Thyroid gland (tissue), 4 donors: ENCODE measurements at regions not wholly inside any gene's neighbourhood (a gene's known extent, or its start where the extent isn't known, plus 50 kb on each side); places are given as distances from the start of the nearest gene placed in this dataset.
"Not testable (repeated sequence)": the region's sequence is repeated elsewhere in the genome, so short reads cannot be mapped to it uniquely, and the experiment has no call there.

Experiments
- DNase-seq, 2 donors: peaks; one replicate each; pipeline ENCODE4 v3.0.0-alpha.2; 2019
- H3K27ac ChIP-seq, 3 donors: fragments of 200-600 bp; sonication (generic); 1 replicate in 2 of 3; 2 replicates in 1 of 3; pipeline ENCODE4 v1.5.1; 2016 to 2019; ENCODE audit warnings: mild to moderate bottlenecking in 1 of 3, moderate library complexity in 1 of 3
- H3K27me3 ChIP-seq: fragments of 200-600 bp; sonication (generic); one replicate; pipeline ENCODE4 v1.5.1; 2019
- H3K36me3 ChIP-seq, 2 donors: fragments of 200-600 bp; sonication (generic); one replicate each; pipeline ENCODE4 v1.5.1; 2016 to 2019
- H3K4me1 ChIP-seq, 2 donors: fragments of 200-600 bp; sonication (generic); one replicate each; pipeline ENCODE4 v1.5.1; 2017 to 2019
- H3K4me3 ChIP-seq, 3 donors: fragments of 200-600 bp; sonication (generic); replicated peaks in 1 of 3; 1 replicate in 2 of 3; 2 replicates in 1 of 3; pipeline ENCODE4 v1.5.1; 2016; ENCODE audit warnings: mild to moderate bottlenecking in 1 of 3
- H3K9me3 ChIP-seq: fragments of 200-600 bp; sonication (generic); one replicate; pipeline ENCODE4 v1.5.1; 2017
- POLR2A ChIP-seq, 2 donors: fragments of 450-650 bp; IDR thresholded peaks; one replicate each; pipeline ENCODE4 v1.6.1; 2017; ENCODE audit warnings: antibody characterized with exemption in 2 of 2, mild to moderate bottlenecking in 2 of 2, moderate library complexity in 1 of 2
- WGBS, 2 donors: methylation state at CpG; one replicate each; pipeline ENCODE4 v1.1.5; 2017; 5-methylcytosine and 5-hydroxymethylcytosine counted together
- intact Hi-C: fragments of 100-400 bp; cut with DNase I; formaldehyde crosslinking; loops from one replicate; pipeline ENCODE4 v1.15.1; 2023
- TF ChIP-seq, protein P1 (sequence below), 6 experiments: fragments of 200-600 bp in 3 of 6; fragments of 450-650 bp in 3 of 6; sonication (generic) in 3 of 6; IDR thresholded peaks; one replicate each; pipeline ENCODE4 v1.5.1; 2016 to 2019; ENCODE audit warnings: antibody characterized with exemption in 6 of 6, mild to moderate bottlenecking in 2 of 6, inconsistent platforms in 1 of 6, moderate library complexity in 1 of 6

DNA sequence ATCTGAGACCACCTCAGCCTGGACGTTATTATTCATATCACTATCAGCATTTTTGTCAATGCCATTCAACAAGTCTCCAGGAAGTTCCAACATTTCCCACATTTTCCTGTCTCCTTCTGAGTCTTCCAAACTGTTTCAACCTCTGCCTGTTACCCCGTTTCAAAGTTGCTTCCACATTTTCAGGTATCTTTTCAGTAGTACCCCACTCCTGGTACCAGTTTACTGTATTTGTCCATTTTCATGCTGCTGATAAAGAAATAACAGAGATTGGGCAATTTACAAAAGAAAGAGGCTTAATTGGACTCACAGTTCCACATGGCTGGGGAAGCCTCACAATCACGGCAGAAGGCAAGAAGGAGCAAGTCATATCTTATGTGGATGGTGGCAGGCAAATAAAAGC, 565.5 kb downstream of the FRK start:
- Histone ChIP-seq H3K27ac (no peak overlapping the region), H3K27me3 (no peaks in the 10 kb centered on the region), H3K9me3 (no peaks in the 10 kb centered on the region), H3K4me1 (no peaks in the 10 kb centered on the region), H3K36me3 (no peaks in the 10 kb centered on the region), H3K4me3 (no peak overlapping the region)
- intact Hi-C loops, result no loop called here
- DNase-seq, result no peak
- TF ChIP-seq, protein P1, sequence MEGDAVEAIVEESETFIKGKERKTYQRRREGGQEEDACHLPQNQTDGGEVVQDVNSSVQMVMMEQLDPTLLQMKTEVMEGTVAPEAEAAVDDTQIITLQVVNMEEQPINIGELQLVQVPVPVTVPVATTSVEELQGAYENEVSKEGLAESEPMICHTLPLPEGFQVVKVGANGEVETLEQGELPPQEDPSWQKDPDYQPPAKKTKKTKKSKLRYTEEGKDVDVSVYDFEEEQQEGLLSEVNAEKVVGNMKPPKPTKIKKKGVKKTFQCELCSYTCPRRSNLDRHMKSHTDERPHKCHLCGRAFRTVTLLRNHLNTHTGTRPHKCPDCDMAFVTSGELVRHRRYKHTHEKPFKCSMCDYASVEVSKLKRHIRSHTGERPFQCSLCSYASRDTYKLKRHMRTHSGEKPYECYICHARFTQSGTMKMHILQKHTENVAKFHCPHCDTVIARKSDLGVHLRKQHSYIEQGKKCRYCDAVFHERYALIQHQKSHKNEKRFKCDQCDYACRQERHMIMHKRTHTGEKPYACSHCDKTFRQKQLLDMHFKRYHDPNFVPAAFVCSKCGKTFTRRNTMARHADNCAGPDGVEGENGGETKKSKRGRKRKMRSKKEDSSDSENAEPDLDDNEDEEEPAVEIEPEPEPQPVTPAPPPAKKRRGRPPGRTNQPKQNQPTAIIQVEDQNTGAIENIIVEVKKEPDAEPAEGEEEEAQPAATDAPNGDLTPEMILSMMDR (IDR thresholded peaks at IDR 0.05), result no peak
- no peak for TF ChIP-seq POLR2A (IDR thresholded peaks at IDR 0.05)
- WGBS, 2 donors, result 92 to 96% methylated on average over 3 of the region's 3 CpGs

DNA sequence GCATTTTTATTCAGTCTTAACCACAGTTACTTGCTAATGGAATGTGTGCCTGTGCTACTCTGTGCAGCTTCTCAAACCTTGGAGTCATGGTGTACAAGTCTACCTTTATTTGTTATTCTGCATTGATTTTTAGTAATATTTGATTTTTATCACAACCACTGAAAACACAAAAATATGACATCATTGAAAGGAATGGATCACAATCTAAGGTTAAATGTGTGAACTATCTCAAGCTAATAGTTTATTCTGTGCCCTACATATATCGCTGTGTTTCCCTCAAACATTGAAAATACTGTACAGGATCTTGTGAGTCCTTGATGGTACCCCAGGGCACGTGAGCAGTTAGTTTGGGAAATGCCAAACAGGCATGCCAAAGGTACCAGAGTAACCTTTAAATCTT, 573.4 kb downstream of the FRK start:
- Histone ChIP-seq H3K4me1 (no peaks in the 10 kb centered on the region), H3K36me3 (no peaks in the 10 kb centered on the region), H3K9me3 (no peaks in the 10 kb centered on the region), H3K4me3 (no peak overlapping the region), H3K27me3 (no peaks in the 10 kb centered on the region), H3K27ac (no peak overlapping the region)
- no peak for TF ChIP-seq POLR2A (IDR thresholded peaks at IDR 0.05)
- TF ChIP-seq, protein P1 (IDR thresholded peaks at IDR 0.05), result no peak
- DNase-seq, result no peak
- WGBS, 2 donors, result 82 to 88% methylated on average over 2 of the region's 2 CpGs
- intact Hi-C loops, result no loop called here

DNA sequence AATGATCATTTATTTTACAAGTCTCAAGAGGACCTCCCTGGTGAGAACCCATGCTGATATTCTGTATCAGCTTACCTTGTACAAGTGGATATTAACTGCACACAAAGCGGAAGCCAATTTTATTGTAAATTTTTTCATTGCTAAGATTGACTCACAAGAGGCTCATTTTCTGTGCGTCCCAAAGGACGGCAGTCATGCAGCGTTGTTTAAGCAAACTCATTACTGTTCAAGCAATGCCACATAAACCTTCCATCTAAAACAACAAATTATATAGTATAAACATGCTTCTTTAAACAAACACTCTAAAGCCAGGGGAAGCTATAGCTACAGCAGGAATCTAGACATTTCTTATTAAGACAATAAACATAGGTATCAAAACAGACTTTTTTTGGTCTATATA, 575.3 kb downstream of the FRK start:
- intact Hi-C loops, result no loop called here
- no peak overlapping the region for H3K4me3 ChIP-seq
- H3K36me3 ChIP-seq, result no peaks in the 10 kb centered on the region
- no peak overlapping the region for H3K27ac ChIP-seq
- WGBS, 2 donors, result 39 to 41% methylated on average over 4 of the region's 4 CpGs
- no peak for DNase-seq
- no peaks in the 10 kb centered on the region for H3K27me3 ChIP-seq
- no peaks in the 10 kb centered on the region for H3K4me1 ChIP-seq
- H3K9me3 ChIP-seq, result no peaks in the 10 kb centered on the region
- TF ChIP-seq POLR2A (IDR thresholded peaks at IDR 0.05), result no peak
- TF ChIP-seq, protein P1 (IDR thresholded peaks at IDR 0.05), result no peak

DNA sequence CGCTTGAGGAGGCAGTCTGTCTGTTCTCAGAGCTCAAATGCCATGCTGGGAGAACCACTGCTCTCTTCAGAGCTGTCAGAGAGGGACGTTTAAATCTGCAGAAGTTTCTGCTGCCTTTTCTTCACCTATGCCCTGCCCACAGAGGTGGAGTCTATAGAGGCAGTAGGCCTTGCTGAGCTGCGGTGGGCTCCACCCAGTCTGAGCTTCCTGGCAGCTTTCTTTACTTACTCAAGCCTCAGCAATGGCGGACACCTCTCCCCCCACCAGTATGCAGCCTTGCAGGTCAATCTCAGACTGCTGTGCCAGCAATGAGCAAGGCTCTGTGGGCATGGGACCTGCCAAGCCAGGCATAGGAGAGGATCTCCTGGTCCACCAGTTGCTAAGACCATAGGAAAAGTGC, 580.1 kb downstream of the FRK start:
- H3K27me3 ChIP-seq, intact Hi-C loops, H3K4me1 ChIP-seq, H3K27ac ChIP-seq, H3K36me3 ChIP-seq, H3K9me3 ChIP-seq, DNase-seq, H3K4me3 ChIP-seq: not testable (repeated sequence)
- 81 to 91% methylated on average over 3 to 4 of the region's 4 CpGs for WGBS, 2 donors

DNA sequence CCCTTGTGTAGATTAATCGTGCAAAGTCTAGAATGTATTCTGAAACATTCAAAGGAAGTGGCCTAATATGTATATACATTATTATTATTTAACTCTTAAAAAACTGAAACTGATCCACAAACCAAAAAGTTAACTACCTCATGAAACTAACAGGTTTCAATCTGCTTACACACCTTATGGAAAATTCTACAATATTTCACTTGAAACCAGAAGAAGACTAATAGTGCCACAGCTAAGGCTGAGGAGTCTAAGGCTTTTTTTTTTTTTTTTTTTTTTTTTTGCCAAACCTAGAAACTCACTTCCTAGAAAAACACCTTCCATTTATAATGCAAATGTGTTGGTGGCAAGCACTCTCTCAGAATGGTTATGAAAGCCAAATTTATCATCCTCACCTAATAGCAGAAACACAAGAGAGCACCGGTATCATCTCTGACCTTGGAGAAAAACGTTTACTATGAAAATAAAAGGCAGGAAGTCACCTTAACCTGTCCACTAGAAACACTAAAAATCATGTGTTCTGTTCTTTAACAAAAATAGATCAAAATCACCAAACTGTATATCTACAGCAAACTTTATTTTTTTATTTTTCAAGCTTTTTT, 586.1 kb downstream of the FRK start:
- Histone ChIP-seq H3K36me3 (no peaks in the 10 kb centered on the region), H3K27ac (no peak overlapping the region), H3K9me3 (no peaks in the 10 kb centered on the region), H3K4me3 (no peak overlapping the region), H3K27me3 (no peaks in the 10 kb centered on the region), H3K4me1 (no peaks in the 10 kb centered on the region)
- TF ChIP-seq, protein P1 (IDR thresholded peaks at IDR 0.05), result no peak
- no peak for TF ChIP-seq POLR2A (IDR thresholded peaks at IDR 0.05)
- intact Hi-C loops, result no loop called here
- 70 to 79% methylated on average over 3 of the region's 3 CpGs for WGBS, 2 donors
- no peak for DNase-seq
